ENCODE measurements at regions not wholly inside any gene's neighbourhood (a gene's known extent, or its start where the extent isn't known, plus 50 kb on each side); places are given as distances from the start of the nearest gene placed in this dataset.
"Not testable (repeated sequence)": the region's sequence is repeated elsewhere in the genome, so short reads cannot be mapped to it uniquely, and the experiment has no call there.

DNA sequence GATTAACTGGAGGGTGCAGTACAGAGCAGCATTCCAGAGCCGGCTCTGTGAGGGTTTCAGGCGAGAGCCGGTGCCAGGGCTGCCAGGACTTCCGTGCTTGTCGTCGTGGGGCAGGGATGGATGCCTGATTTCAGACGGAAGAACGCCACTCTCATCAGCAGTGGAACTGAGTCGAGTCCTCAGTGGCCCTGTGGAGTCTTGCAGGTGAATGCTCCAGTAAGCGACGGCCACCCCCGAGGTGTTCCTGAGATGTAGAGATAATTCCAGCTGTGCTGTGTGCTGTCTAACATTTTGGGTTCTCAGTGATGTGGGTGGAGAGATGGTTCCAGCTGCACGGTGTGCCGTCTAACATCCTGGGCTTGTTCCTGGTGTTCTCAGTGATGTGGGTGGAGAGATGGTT, 103.1 kb upstream of the ALKAL2 start:
- no peak for TF ChIP-seq CTCF (IDR thresholded peaks at IDR 0.05; ENCODE audit: extremely low read depth, missing control alignments)
- no peak for DNase-seq (ENCODE audit: low spot score)

- not testable (repeated sequence) for DNase-seq (ENCODE audit: low spot score)
Measured at GRCh38 chr2:389985-390384, 102.1 kb upstream of the ALKAL2 start.

DNA sequence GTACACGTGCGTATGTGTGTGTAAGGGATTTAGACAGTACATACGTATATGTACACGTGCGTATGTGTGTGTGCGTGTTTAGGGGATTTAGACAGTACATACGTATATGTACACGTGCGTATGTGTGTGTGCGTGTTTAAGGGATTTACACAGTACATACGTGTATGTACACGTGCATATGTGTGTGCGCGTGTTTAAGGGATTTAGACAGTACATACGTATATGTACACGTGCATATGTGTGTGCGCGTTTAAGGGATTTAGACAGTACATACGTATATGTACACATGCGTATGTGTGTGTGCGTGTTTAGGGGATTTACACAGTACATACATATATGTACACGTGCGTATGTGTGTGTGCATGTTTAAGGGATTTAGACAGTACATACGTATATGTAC, 100.9 kb upstream of the ALKAL2 start:
- DNase-seq (ENCODE audit: low spot score): not testable (repeated sequence)

GRCh38 chr2:387980-388421, 100.1 kb upstream of the ALKAL2 start:
- no peak for DNase-seq (ENCODE audit: low spot score)
- no peak for TF ChIP-seq CTCF (IDR thresholded peaks at IDR 0.05; ENCODE audit: extremely low read depth, missing control alignments)

- no peak for DNase-seq (ENCODE audit: low spot score)
Measured at GRCh38 chr2:386406-387103, 98.7 kb upstream of the ALKAL2 start.

GRCh38 chr2:385785-386184, 97.9 kb upstream of the ALKAL2 start:
- no peak for DNase-seq (ENCODE audit: low spot score)
- no peak for TF ChIP-seq CTCF (IDR thresholded peaks at IDR 0.05; ENCODE audit: extremely low read depth, missing control alignments)

More at GRCh38 chr2:386406-387103, 98.7 kb upstream of the ALKAL2 start:
- TF ChIP-seq CTCF (IDR thresholded peaks at IDR 0.05; ENCODE audit: extremely low read depth, missing control alignments): no peak

- no peak for TF ChIP-seq CTCF (IDR thresholded peaks at IDR 0.05; ENCODE audit: extremely low read depth, missing control alignments)
- no peak for DNase-seq (ENCODE audit: low spot score)
Measured at GRCh38 chr2:385061-385460, 97.2 kb upstream of the ALKAL2 start.

- no peak for TF ChIP-seq CTCF (IDR thresholded peaks at IDR 0.05; ENCODE audit: extremely low read depth, missing control alignments)
- DNase-seq (ENCODE audit: low spot score): no peak
Measured at GRCh38 chr2:383888-384287, 96.0 kb upstream of the ALKAL2 start.

Data from GM20000 (cell line).